CD4-positive, CD25-positive, alpha-beta regulatory T cell (primary cell): ENCODE measurements at regions not wholly inside any gene's neighbourhood (a gene's known extent, or its start where the extent isn't known, plus 50 kb on each side); places are given as distances from the start of the nearest gene placed in this dataset.

Source experiments
- ATAC-seq, 2 donors: fragments of 150-1000 bp; cut with Tn5 transposase; one replicate each; pipeline ENCODE4 v1.10.0; 2021; ENCODE audit warnings: low read depth in 2 of 2, moderate number of reproducible peaks in 2 of 2, moderate library complexity in 1 of 2
- DNase-seq, 3 donors: peaks; one replicate each; pipeline versions ENCODE4 v3.0.0 to v3.0.0-alpha.2; 2012 to 2022; ENCODE audit warnings: mixed read lengths in 1 of 3
- H3K27ac ChIP-seq: one replicate; pipeline ENCODE4 v1.7.0; 2013; ENCODE audit warnings: mild to moderate bottlenecking, low read length; ENCODE audit not compliant: insufficient read depth, poor library complexity, severe bottlenecking
- H3K27me3 ChIP-seq: one replicate; pipeline ENCODE4 v1.7.0; 2013; ENCODE audit warnings: low read length; ENCODE audit not compliant: control insufficient read depth, insufficient read depth
- H3K36me3 ChIP-seq: one replicate; pipeline ENCODE4 v1.7.0; 2013; ENCODE audit warnings: mild to moderate bottlenecking, low read length, moderate library complexity; ENCODE audit not compliant: control insufficient read depth, insufficient read depth
- H3K4me1 ChIP-seq: 2 replicates; pipeline ENCODE4 v1.7.0; 2013; ENCODE audit warnings: mild to moderate bottlenecking, low read length; ENCODE audit not compliant: insufficient read depth, control insufficient read depth, poor library complexity, severe bottlenecking
- H3K4me3 ChIP-seq: one replicate; pipeline ENCODE4 v1.7.0; 2013; ENCODE audit warnings: low read depth, mild to moderate bottlenecking, low read length, moderate library complexity
- H3K9me3 ChIP-seq, 2 experiments: 1 replicate in 1 of 2; 2 replicates in 1 of 2; pipeline ENCODE4 v1.7.0; 2013; ENCODE audit warnings: low read length in 2 of 2, mild to moderate bottlenecking in 1 of 2, moderate library complexity in 1 of 2; ENCODE audit not compliant: control insufficient read depth in 2 of 2
- H3K27ac Mint-ChIP-seq, 3 donors: one replicate each; pipeline ENCODE4 v1.8.0; 2020 to 2022; ENCODE audit warnings: mild to moderate bottlenecking in 3 of 3, mixed read lengths in 3 of 3, moderate library complexity in 2 of 3
- H3K27me3 Mint-ChIP-seq: one replicate; pipeline ENCODE4 v1.8.0; 2022; ENCODE audit warnings: mild to moderate bottlenecking, mixed read lengths
- H3K36me3 Mint-ChIP-seq: one replicate; pipeline ENCODE4 v1.8.0; 2020; ENCODE audit warnings: mixed read lengths
- H3K4me1 Mint-ChIP-seq, 4 donors: one replicate each; pipeline ENCODE4 v1.8.0; 2020 to 2022; ENCODE audit warnings: mixed read lengths in 4 of 4, mild to moderate bottlenecking in 1 of 4
- H3K4me3 Mint-ChIP-seq, 4 donors: one replicate each; pipeline ENCODE4 v1.8.0; 2020 to 2022; ENCODE audit warnings: mild to moderate bottlenecking in 4 of 4, mixed read lengths in 4 of 4, moderate library complexity in 3 of 4
- H3K9me3 Mint-ChIP-seq, 7 donors: one replicate each; pipeline ENCODE4 v1.8.0; 2020 to 2022; ENCODE audit warnings: mixed read lengths in 7 of 7, mild to moderate bottlenecking in 3 of 7, moderate library complexity in 2 of 7

GRCh38 chr11:128407962-128408361, 179.4 kb downstream of the ETS1 start:
- H3K27ac Mint-ChIP-seq: peak overlapping the region in 1 of 3 donors; percentile 27
- no peak overlapping the region for H3K4me3 Mint-ChIP-seq
- no peak overlapping the region for H3K4me3 ChIP-seq
- peaks cover 0 to 3% (median 0%) of the 10 kb centered on the region in 7 donors for H3K9me3 Mint-ChIP-seq
- no peaks in the 10 kb centered on the region for H3K27me3 ChIP-seq
- no peaks in the 10 kb centered on the region for H3K27me3 Mint-ChIP-seq
- H3K4me1 ChIP-seq: no peaks in the 10 kb centered on the region
- H3K4me1 Mint-ChIP-seq: peaks cover 12 to 44% (median 16%) of the 10 kb centered on the region in 4 donors
- no peaks in the 10 kb centered on the region for H3K36me3 ChIP-seq
- H3K27ac ChIP-seq: no peak overlapping the region
- no peaks in the 10 kb centered on the region for H3K36me3 Mint-ChIP-seq
- DNase-seq: no peak
- no peaks in the 10 kb centered on the region for H3K9me3 ChIP-seq
- no peak for ATAC-seq

- ATAC-seq (no peak), DNase-seq (no peak)
- H3K9me3 Mint-ChIP-seq: peaks cover 0 to 3% (median 0%) of the 10 kb centered on the region in 7 donors
- Histone ChIP-seq H3K27ac (no peak overlapping the region), H3K36me3 (no peaks in the 10 kb centered on the region), H3K27me3 (no peaks in the 10 kb centered on the region), H3K4me1 (no peaks in the 10 kb centered on the region), H3K9me3 (no peaks in the 10 kb centered on the region), H3K4me3 (no peak overlapping the region)
- H3K27me3 Mint-ChIP-seq: no peaks in the 10 kb centered on the region
- H3K4me1 Mint-ChIP-seq: peaks cover 5 to 26% (median 15%) of the 10 kb centered on the region in 4 donors
- H3K27ac Mint-ChIP-seq: peak overlapping the region; percentile 38 to 50 (median 39)
- no peaks in the 10 kb centered on the region for H3K36me3 Mint-ChIP-seq
- no peak overlapping the region for H3K4me3 Mint-ChIP-seq
Measured at GRCh38 chr11:128405714-128406662, 181.4 kb downstream of the ETS1 start.

- Mint-ChIP-seq H3K4me1 (peaks cover 5 to 24% (median 15%) of the 10 kb centered on the region in 4 donors), H3K4me3 (no peak overlapping the region), H3K9me3 (peaks cover 0 to 1% (median 0%) of the 10 kb centered on the region in 7 donors), H3K27me3 (no peaks in the 10 kb centered on the region), H3K27ac (peak overlapping the region in 1 of 3 donors; percentile 33), H3K36me3 (no peaks in the 10 kb centered on the region)
- Histone ChIP-seq H3K4me1 (no peaks in the 10 kb centered on the region), H3K27me3 (no peaks in the 10 kb centered on the region), H3K9me3 (no peaks in the 10 kb centered on the region), H3K36me3 (no peaks in the 10 kb centered on the region), H3K27ac (no peak overlapping the region), H3K4me3 (no peak overlapping the region)
- ATAC-seq: no peak
- no peak for DNase-seq
Measured at GRCh38 chr11:128405112-128405511, 182.2 kb downstream of the ETS1 start.

- ATAC-seq: no peak
- H3K36me3 Mint-ChIP-seq: no peaks in the 10 kb centered on the region
Measured at GRCh38 chr11:128404437-128404836, 182.9 kb downstream of the ETS1 start.

GRCh38 chr11:128400382-128401203, 186.8 kb downstream of the ETS1 start:
- no peak overlapping the region for H3K27ac ChIP-seq
- no peak overlapping the region for H3K4me3 ChIP-seq
- Mint-ChIP-seq H3K4me1 (peaks cover 0 to 17% (median 13%) of the 10 kb centered on the region in 4 donors), H3K36me3 (no peaks in the 10 kb centered on the region), H3K9me3 (peaks cover 0 to 1% (median 0%) of the 10 kb centered on the region in 7 donors), H3K27ac (no peak overlapping the region), H3K27me3 (no peaks in the 10 kb centered on the region), H3K4me3 (no peak overlapping the region)
- no peaks in the 10 kb centered on the region for H3K4me1 ChIP-seq
- H3K36me3 ChIP-seq: no peaks in the 10 kb centered on the region
- no peak for DNase-seq
- no peaks in the 10 kb centered on the region for H3K9me3 ChIP-seq
- no peaks in the 10 kb centered on the region for H3K27me3 ChIP-seq
- ATAC-seq: no peak

More at GRCh38 chr11:128404437-128404836, 182.9 kb downstream of the ETS1 start:
- no peaks in the 10 kb centered on the region for H3K27me3 ChIP-seq
- H3K9me3 ChIP-seq: no peaks in the 10 kb centered on the region
- H3K36me3 ChIP-seq: no peaks in the 10 kb centered on the region
- DNase-seq: no peak
- H3K4me1 ChIP-seq: no peaks in the 10 kb centered on the region
- H3K27me3 Mint-ChIP-seq: no peaks in the 10 kb centered on the region
- H3K9me3 Mint-ChIP-seq: peaks cover 0 to 1% (median 0%) of the 10 kb centered on the region in 7 donors
- no peak overlapping the region for H3K4me3 Mint-ChIP-seq
- no peak overlapping the region for H3K4me3 ChIP-seq
- peak overlapping the region; percentile 20 to 63 (median 33) for H3K27ac Mint-ChIP-seq
- H3K27ac ChIP-seq: no peak overlapping the region
- H3K4me1 Mint-ChIP-seq: peaks cover 5 to 22% (median 14%) of the 10 kb centered on the region in 4 donors

GRCh38 chr11:128399251-128400121, 187.9 kb downstream of the ETS1 start:
- DNase-seq: no peak
- Mint-ChIP-seq H3K4me1 (peaks cover 0 to 17% (median 15%) of the 10 kb centered on the region in 4 donors), H3K27ac (no peak overlapping the region), H3K36me3 (no peaks in the 10 kb centered on the region), H3K27me3 (no peaks in the 10 kb centered on the region), H3K4me3 (no peak overlapping the region), H3K9me3 (peaks cover 0 to under 1% (median 0%) of the 10 kb centered on the region in 7 donors)
- Histone ChIP-seq H3K4me1 (no peaks in the 10 kb centered on the region), H3K4me3 (no peak overlapping the region), H3K27me3 (no peaks in the 10 kb centered on the region), H3K27ac (no peak overlapping the region), H3K9me3 (no peaks in the 10 kb centered on the region), H3K36me3 (no peaks in the 10 kb centered on the region)
- ATAC-seq: peak in 1 of 2 donors; percentile 20
